Hepatocyte (in vitro differentiated cells): ENCODE measurements at regions not wholly inside any gene's neighbourhood (a gene's known extent, or its start where the extent isn't known, plus 50 kb on each side); places are given as distances from the start of the nearest gene placed in this dataset.

ENCODE experiments used
- CTCF ChIP-seq: fragments of 200-600 bp; sonication (generic); IDR thresholded peaks from 2 replicates; pipeline ENCODE4 v1.5.1; 2016; ENCODE audit warnings: antibody characterized with exemption, mild to moderate bottlenecking; ENCODE audit not compliant: poor library complexity
- EZH2 ChIP-seq: fragments of 200-600 bp; sonication (generic); IDR thresholded peaks from 2 replicates; pipeline ENCODE4 v1.6.1; 2016; ENCODE audit warnings: antibody characterized with exemption, mild to moderate bottlenecking, borderline replicate concordance
- EZH2phosphoT487 ChIP-seq: fragments of 200-600 bp; sonication (generic); IDR thresholded peaks from one replicate; pipeline ENCODE4 v1.6.1; 2018; ENCODE audit warnings: antibody characterized with exemption, mild to moderate bottlenecking, low read depth, moderate library complexity; ENCODE audit not compliant: unreplicated experiment, severe bottlenecking

- TF ChIP-seq CTCF (no peak), EZH2phosphoT487 (no peak), EZH2 (no peak)
Observed at GRCh38 chr2:66869076-66869475, 434.2 kb downstream of the MEIS1 start.
